ENCODE measurements at regions not wholly inside any gene's neighbourhood (a gene's known extent, or its start where the extent isn't known, plus 50 kb on each side); places are given as distances from the start of the nearest gene placed in this dataset.

GRCh38 chr3:103499132-103499900 is 1064.5 kb downstream of the ZPLD1 start:
- DNase-seq (ENCODE audit: low read depth, low spot score), result no peak
- H3K36me3 ChIP-seq (ENCODE audit: control insufficient read depth in 2 of 2, insufficient read depth in 2 of 2, low read length in 1 of 2), result no peaks in the 10 kb centered on the region
- FAIRE-seq, result no peak
- in situ Hi-C loops (cut with MboI) (no loop called here), intact Hi-C loops (cut with micrococcal nuclease; ENCODE audit: unreplicated experiment) (no loop called here)
- WGBS (ENCODE audit: insufficient coverage, insufficient replicate concordance, low lambda C conversion rate, missing lambda C conversion rate), result 0% methylated on average over 1 of the region's 1 CpG
- ChIA-PET POLR2A (no interaction called here), RAD21 (ENCODE audit: unreplicated experiment) (no interaction called here), CTCF (no interaction called here), SMC1A (ENCODE audit: uncharacterized antibody, unreplicated experiment) (no interaction called here)
- ATAC-seq, result no peak
- no peaks in the 10 kb centered on the region for H3K9me3 ChIP-seq (replicated peaks; ENCODE audit: control insufficient read depth, insufficient read depth, low read length)
- H3K9ac ChIP-seq (ENCODE audit: control insufficient read depth, insufficient read depth, low read length), result no peak overlapping the region
- BruUV-seq (replicated peaks), result no TSS peak
- H3K27ac ChIP-seq (ENCODE audit: control insufficient read depth, insufficient read depth), result no peak overlapping the region
- no peak overlapping the region for H3K4me2 ChIP-seq (ENCODE audit: control insufficient read depth, insufficient read depth)
- no peak overlapping the region for H3K4me3 ChIP-seq
- H3K4me1 ChIP-seq (ENCODE audit: control insufficient read depth, insufficient read depth, low read length), result no peaks in the 10 kb centered on the region
- no peaks in the 10 kb centered on the region for H3K27me3 ChIP-seq (replicated peaks in 1 of 2; ENCODE audit: control insufficient read depth in 2 of 2, insufficient read depth in 2 of 2, low read length in 1 of 2)
- TF ChIP-seq CHD4 (IDR thresholded peaks at IDR 0.05) (no peak), RCOR1 (conservative IDR thresholded peaks at IDR 0.05; ENCODE audit: low read depth, low read length) (no peak), STAT3 (IDR thresholded peaks at IDR 0.05; ENCODE audit: low read depth, low read length) (no peak), PRDM15 (CRISPR knock-in tag; IDR thresholded peaks at IDR 0.05) (no peak), MYB (IDR thresholded peaks at IDR 0.05; ENCODE audit: borderline replicate concordance, low read depth, low read length) (no peak), POU2F2 (IDR thresholded peaks at IDR 0.05; ENCODE audit: borderline replicate concordance, low read depth, low read length) (no peak), BHLHE40 (IDR thresholded peaks at IDR 0.05; ENCODE audit: borderline replicate concordance in 1 of 2, low read depth in 2 of 2, low read length in 1 of 2) (no peak)
- H2AFZ ChIP-seq (ENCODE audit: control insufficient read depth, low read depth, low read length), result no peak overlapping the region
- no peaks in the 10 kb centered on the region for H4K20me1 ChIP-seq (ENCODE audit: control insufficient read depth, insufficient read depth)
- no peaks in the 10 kb centered on the region for H3K79me2 ChIP-seq (ENCODE audit: control insufficient read depth, insufficient read depth, low read length)
